HepG2 (cell line): ENCODE measurements at regions not wholly inside any gene's neighbourhood (a gene's known extent, or its start where the extent isn't known, plus 50 kb on each side); places are given as distances from the start of the nearest gene placed in this dataset.

Experiments used
- KDM3A ChIP-seq: IDR thresholded peaks from 2 replicates; pipeline ENCODE4 v1.6.1; 2018; ENCODE audit warnings: low read depth, missing compliant biosample characterization
- TBP ChIP-seq: sonication (generic); formaldehyde crosslinking; IDR thresholded peaks from 2 replicates; pipeline ENCODE4 v1.5.0; 2020; ENCODE audit warnings: missing genetic modification reagents
- ZNF274 ChIP-seq: sonication (generic); formaldehyde crosslinking; IDR thresholded peaks from 2 replicates; pipeline ENCODE4 v1.5.1; 2020; ENCODE audit warnings: mild to moderate bottlenecking, missing genetic modification reagents
- ZNF530 ChIP-seq: sonication (generic); formaldehyde crosslinking; IDR thresholded peaks from 2 replicates; pipeline ENCODE4 v1.5.0; 2020; ENCODE audit warnings: low read depth, mild to moderate bottlenecking, missing genetic modification reagents
- TF ChIP-seq, protein P1 (sequence below): sonication (generic); formaldehyde crosslinking; IDR thresholded peaks from 2 replicates; pipeline ENCODE4 v1.4.0; 2020; ENCODE audit warnings: missing genetic modification reagents
- TF ChIP-seq, protein P2 (sequence below): sonication (generic); formaldehyde crosslinking; IDR thresholded peaks from 2 replicates; pipeline ENCODE4 v1.5.0; 2020; ENCODE audit warnings: mild to moderate bottlenecking, missing genetic modification reagents, moderate library complexity
- TF ChIP-seq, protein P3 (sequence below): sonication (generic); formaldehyde crosslinking; conservative IDR thresholded peaks from 2 replicates; pipeline ENCODE4 v1.4.0; 2020; ENCODE audit warnings: missing genetic modification reagents

DNA sequence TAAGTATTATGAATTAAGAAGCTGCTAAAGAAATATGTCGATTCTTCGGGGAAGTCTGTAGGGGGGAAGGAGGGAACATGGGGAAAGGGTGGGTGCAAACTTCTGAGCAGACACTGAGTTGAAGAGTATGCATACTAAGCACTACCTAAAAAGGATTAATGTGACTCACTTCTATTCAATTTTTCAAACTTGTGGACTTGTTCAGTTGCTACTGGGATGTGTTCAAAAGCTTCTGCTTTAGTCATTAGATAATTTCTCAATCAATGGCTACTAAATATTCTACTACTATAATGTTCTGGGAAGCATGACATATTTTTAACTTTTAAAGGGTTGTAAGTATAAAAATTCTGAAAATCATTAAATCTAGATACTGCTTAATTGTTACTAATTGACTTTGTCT, 109.7 kb upstream of the FER start:
- TF ChIP-seq ZNF530 (no peak), TBP (CRISPR knock-in tag) (no peak), ZNF274 (CRISPR knock-in tag) (no peak), KDM3A (no peak)
- TF ChIP-seq, protein P1, sequence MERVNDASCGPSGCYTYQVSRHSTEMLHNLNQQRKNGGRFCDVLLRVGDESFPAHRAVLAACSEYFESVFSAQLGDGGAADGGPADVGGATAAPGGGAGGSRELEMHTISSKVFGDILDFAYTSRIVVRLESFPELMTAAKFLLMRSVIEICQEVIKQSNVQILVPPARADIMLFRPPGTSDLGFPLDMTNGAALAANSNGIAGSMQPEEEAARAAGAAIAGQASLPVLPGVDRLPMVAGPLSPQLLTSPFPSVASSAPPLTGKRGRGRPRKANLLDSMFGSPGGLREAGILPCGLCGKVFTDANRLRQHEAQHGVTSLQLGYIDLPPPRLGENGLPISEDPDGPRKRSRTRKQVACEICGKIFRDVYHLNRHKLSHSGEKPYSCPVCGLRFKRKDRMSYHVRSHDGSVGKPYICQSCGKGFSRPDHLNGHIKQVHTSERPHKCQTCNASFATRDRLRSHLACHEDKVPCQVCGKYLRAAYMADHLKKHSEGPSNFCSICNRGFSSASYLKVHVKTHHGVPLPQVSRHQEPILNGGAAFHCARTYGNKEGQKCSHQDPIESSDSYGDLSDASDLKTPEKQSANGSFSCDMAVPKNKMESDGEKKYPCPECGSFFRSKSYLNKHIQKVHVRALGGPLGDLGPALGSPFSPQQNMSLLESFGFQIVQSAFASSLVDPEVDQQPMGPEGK, result no peak
- TF ChIP-seq, protein P2, sequence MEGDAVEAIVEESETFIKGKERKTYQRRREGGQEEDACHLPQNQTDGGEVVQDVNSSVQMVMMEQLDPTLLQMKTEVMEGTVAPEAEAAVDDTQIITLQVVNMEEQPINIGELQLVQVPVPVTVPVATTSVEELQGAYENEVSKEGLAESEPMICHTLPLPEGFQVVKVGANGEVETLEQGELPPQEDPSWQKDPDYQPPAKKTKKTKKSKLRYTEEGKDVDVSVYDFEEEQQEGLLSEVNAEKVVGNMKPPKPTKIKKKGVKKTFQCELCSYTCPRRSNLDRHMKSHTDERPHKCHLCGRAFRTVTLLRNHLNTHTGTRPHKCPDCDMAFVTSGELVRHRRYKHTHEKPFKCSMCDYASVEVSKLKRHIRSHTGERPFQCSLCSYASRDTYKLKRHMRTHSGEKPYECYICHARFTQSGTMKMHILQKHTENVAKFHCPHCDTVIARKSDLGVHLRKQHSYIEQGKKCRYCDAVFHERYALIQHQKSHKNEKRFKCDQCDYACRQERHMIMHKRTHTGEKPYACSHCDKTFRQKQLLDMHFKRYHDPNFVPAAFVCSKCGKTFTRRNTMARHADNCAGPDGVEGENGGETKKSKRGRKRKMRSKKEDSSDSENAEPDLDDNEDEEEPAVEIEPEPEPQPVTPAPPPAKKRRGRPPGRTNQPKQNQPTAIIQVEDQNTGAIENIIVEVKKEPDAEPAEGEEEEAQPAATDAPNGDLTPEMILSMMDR, result no peak
- TF ChIP-seq, protein P3, sequence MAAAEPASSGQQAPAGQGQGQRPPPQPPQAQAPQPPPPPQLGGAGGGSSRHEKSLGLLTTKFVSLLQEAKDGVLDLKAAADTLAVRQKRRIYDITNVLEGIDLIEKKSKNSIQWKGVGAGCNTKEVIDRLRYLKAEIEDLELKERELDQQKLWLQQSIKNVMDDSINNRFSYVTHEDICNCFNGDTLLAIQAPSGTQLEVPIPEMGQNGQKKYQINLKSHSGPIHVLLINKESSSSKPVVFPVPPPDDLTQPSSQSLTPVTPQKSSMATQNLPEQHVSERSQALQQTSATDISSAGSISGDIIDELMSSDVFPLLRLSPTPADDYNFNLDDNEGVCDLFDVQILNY (CRISPR knock-in tag), result no peak
